ENCODE measurements at regions not wholly inside any gene's neighbourhood (a gene's known extent, or its start where the extent isn't known, plus 50 kb on each side); places are given as distances from the start of the nearest gene placed in this dataset.

GRCh38 chr12:19591951-19592350 is 152.7 kb downstream of the AEBP2 start:
- TF ChIP-seq PPARA (CRISPR knock-in tag; IDR thresholded peaks at IDR 0.05; ENCODE audit: borderline replicate concordance) (no peak), ZNF8 (CRISPR knock-in tag; IDR thresholded peaks at IDR 0.05) (no peak)
- no peak for ATAC-seq

GRCh38 chr12:19596434-19597166 is 157.3 kb downstream of the AEBP2 start:
- TF ChIP-seq SNAI2 (CRISPR knock-in tag; IDR thresholded peaks at IDR 0.05) (no peak), ISL1 (CRISPR knock-in tag; IDR thresholded peaks at IDR 0.05) (no peak), TSHZ2 (CRISPR knock-in tag; IDR thresholded peaks at IDR 0.05) (no peak), POU6F1 (CRISPR knock-in tag; IDR thresholded peaks at IDR 0.05; ENCODE audit: borderline replicate concordance, low read depth) (no peak), TCF4 (CRISPR knock-in tag; IDR thresholded peaks at IDR 0.05; ENCODE audit: borderline replicate concordance) (no peak), TOX (CRISPR knock-in tag; IDR thresholded peaks at IDR 0.05; ENCODE audit: borderline replicate concordance) (no peak), ZNF565 (CRISPR knock-in tag; conservative IDR thresholded peaks at IDR 0.05; ENCODE audit: low read depth) (no peak), ZFP30 (CRISPR knock-in tag; IDR thresholded peaks at IDR 0.05) (no peak), PPARA (CRISPR knock-in tag; IDR thresholded peaks at IDR 0.05; ENCODE audit: borderline replicate concordance) (no peak), ESRRG (CRISPR knock-in tag; IDR thresholded peaks at IDR 0.05) (no peak)
- no peak for ATAC-seq

DNA sequence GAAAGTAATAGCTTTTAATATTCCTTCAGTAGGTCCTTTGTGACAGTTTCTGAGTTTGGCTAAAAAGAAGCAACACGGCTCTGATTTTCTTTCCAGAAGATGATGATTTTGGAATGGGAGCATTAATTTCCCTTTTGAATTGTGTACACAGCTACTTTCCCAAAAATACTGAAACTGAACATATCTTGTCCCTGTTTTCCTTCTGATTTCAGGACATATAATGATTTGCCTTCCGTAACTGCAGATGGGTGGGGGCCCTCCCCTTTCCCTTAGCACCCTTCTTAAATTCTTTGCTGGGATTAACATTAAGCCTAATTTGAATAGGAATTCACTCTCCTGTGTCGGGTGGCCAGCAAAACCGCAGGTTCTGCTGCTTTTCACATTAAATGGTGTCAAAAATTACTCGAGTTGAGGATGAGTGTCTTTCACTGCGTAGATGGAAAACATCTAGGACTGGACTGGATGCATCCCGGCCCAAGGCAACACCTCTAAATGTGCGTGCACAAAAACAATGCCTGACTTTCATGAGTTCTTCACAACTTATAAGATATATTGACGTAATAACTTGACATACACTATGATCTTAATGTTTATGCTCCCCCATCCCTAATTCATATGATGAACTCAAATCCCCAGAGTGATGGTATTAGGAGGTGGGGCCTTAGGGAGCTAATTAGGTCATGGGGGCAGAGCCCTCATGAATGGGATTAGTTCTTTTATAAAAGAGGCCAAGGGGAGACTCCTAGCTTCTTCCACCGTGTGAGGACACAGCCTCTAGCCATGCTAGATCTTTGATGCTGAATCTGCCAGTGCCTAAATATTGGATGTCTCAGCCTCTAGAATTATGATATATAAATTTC is 158.1 kb downstream of the AEBP2 start:
- ATAC-seq = no peak

More for the DNA sequence above, 158.1 kb downstream of the AEBP2 start:
- TF ChIP-seq TCF4 (CRISPR knock-in tag; IDR thresholded peaks at IDR 0.05; ENCODE audit: borderline replicate concordance) = no peak
- no peak for TF ChIP-seq CSDC2 (CRISPR knock-in tag; IDR thresholded peaks at IDR 0.05)
- no peak for TF ChIP-seq PPARA (CRISPR knock-in tag; IDR thresholded peaks at IDR 0.05; ENCODE audit: borderline replicate concordance)
- TF ChIP-seq, protein P1, sequence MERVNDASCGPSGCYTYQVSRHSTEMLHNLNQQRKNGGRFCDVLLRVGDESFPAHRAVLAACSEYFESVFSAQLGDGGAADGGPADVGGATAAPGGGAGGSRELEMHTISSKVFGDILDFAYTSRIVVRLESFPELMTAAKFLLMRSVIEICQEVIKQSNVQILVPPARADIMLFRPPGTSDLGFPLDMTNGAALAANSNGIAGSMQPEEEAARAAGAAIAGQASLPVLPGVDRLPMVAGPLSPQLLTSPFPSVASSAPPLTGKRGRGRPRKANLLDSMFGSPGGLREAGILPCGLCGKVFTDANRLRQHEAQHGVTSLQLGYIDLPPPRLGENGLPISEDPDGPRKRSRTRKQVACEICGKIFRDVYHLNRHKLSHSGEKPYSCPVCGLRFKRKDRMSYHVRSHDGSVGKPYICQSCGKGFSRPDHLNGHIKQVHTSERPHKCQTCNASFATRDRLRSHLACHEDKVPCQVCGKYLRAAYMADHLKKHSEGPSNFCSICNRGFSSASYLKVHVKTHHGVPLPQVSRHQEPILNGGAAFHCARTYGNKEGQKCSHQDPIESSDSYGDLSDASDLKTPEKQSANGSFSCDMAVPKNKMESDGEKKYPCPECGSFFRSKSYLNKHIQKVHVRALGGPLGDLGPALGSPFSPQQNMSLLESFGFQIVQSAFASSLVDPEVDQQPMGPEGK (CRISPR knock-in tag; IDR thresholded peaks at IDR 0.05; ENCODE audit: borderline replicate concordance) = no peak
- no peak for TF ChIP-seq ARNTL (CRISPR knock-in tag; IDR thresholded peaks at IDR 0.05; ENCODE audit: borderline replicate concordance, low read depth)
- no peak for TF ChIP-seq BACH2 (CRISPR knock-in tag; IDR thresholded peaks at IDR 0.05; ENCODE audit: borderline replicate concordance)
- TF ChIP-seq TSHZ2 (CRISPR knock-in tag; IDR thresholded peaks at IDR 0.05) = no peak
- TF ChIP-seq ZNF70 (CRISPR knock-in tag; IDR thresholded peaks at IDR 0.05) = no peak
- no peak for TF ChIP-seq OSR1 (CRISPR knock-in tag; IDR thresholded peaks at IDR 0.05)
- TF ChIP-seq ZNF8 (CRISPR knock-in tag; IDR thresholded peaks at IDR 0.05) = no peak

Measured in SK-N-SH treated with all-trans-retinoic acid at 6 μM for 48 hours (cell line).